MM.1S (cell line): ENCODE measurements at regions not wholly inside any gene's neighbourhood (a gene's known extent, or its start where the extent isn't known, plus 50 kb on each side); places are given as distances from the start of the nearest gene placed in this dataset.

ENCODE experiments used
- EZH2 ChIP-seq: fragments of 300-600 bp; sonication (generic); optimal IDR thresholded peaks from 2 replicates; pipeline ENCODE3; 2017; ENCODE audit warnings: low read depth, mild to moderate bottlenecking, antibody characterized with exemption, low read length, mixed read lengths
- EZH2phosphoT487 ChIP-seq: fragments of 300-600 bp; sonication (generic); IDR thresholded peaks from 2 replicates; pipeline ENCODE4 v1.6.1; 2018; ENCODE audit warnings: antibody characterized with exemption, low read length
- TF ChIP-seq, protein P1 (sequence below): fragments of 300-600 bp; sonication (generic); IDR thresholded peaks from 2 replicates; pipeline ENCODE4 v1.5.1; 2016; ENCODE audit warnings: antibody characterized with exemption, low read length, mixed read lengths

DNA sequence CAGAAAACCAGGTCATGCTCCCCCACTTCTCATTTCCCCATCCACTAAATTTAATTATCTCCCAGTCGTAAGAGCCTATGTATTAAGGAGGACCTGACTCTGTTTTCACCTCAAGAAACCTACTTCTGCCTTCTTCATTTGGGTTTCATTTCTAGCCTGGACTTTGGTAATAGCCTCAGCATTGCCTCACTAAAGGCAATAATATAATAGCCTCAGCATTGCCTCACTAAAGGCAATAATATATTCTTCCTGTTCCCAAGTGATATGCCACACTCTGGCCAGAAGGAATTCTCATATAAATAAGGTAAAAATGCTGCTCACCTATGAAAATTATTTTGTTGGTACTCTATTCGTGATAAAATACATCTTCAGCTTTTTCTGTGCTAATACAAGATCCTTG lies 993.9 kb downstream of the EFNB2 start:
- TF ChIP-seq, protein P1, sequence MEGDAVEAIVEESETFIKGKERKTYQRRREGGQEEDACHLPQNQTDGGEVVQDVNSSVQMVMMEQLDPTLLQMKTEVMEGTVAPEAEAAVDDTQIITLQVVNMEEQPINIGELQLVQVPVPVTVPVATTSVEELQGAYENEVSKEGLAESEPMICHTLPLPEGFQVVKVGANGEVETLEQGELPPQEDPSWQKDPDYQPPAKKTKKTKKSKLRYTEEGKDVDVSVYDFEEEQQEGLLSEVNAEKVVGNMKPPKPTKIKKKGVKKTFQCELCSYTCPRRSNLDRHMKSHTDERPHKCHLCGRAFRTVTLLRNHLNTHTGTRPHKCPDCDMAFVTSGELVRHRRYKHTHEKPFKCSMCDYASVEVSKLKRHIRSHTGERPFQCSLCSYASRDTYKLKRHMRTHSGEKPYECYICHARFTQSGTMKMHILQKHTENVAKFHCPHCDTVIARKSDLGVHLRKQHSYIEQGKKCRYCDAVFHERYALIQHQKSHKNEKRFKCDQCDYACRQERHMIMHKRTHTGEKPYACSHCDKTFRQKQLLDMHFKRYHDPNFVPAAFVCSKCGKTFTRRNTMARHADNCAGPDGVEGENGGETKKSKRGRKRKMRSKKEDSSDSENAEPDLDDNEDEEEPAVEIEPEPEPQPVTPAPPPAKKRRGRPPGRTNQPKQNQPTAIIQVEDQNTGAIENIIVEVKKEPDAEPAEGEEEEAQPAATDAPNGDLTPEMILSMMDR, result no peak
- TF ChIP-seq EZH2phosphoT487 (no peak), EZH2 (no peak)
